ENCODE measurements at regions not wholly inside any gene's neighbourhood (a gene's known extent, or its start where the extent isn't known, plus 50 kb on each side); places are given as distances from the start of the nearest gene placed in this dataset.

DNA sequence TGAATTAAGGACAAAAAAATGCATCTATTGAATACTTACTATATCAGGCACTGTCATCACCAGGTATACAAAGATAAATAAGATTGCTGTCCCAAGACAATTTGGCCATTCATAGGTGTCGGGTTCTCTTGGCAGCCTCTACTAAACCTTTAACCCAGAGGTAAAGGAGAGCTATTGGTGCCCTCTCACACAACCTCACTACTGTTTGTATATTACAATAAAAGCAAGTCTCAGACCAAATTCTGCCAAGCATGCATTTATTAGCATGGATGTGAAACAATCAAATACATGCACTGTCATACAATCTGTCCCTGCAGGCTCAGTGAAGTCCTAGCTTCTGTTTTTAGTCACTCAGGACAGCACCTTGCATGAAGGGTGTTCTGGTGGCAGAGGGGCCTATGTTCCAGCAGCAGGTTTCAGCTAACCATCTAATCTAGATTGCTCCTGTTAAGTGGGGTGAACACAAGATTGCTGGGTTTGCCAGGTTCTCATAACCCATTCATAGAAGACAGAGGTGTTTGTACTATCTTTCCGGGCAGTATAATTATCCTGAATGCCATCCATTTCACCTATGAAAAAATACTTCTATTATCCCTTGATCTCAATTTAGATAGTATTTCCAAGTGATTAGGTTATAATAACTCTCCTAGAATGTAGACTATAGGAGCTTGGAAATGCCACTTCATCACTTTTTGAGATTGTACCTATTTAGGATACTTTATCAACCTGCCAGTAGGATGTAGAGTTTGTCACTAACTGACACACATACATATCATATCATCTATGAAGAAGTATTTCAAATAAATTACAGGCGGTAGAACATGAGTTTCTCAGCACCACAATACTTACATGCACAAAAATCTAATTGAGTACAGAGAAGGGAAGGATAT, 254.0 kb upstream of the KRR1 start:
- Histone ChIP-seq H3K27ac (no peak overlapping the region), H3K27me3 (no peaks in the 10 kb centered on the region), H3K4me1 (no peaks in the 10 kb centered on the region), H3K36me3 (no peaks in the 10 kb centered on the region), H3K9me3 (no peaks in the 10 kb centered on the region), H3K4me3 (no peak overlapping the region)
- TF ChIP-seq, protein P1, sequence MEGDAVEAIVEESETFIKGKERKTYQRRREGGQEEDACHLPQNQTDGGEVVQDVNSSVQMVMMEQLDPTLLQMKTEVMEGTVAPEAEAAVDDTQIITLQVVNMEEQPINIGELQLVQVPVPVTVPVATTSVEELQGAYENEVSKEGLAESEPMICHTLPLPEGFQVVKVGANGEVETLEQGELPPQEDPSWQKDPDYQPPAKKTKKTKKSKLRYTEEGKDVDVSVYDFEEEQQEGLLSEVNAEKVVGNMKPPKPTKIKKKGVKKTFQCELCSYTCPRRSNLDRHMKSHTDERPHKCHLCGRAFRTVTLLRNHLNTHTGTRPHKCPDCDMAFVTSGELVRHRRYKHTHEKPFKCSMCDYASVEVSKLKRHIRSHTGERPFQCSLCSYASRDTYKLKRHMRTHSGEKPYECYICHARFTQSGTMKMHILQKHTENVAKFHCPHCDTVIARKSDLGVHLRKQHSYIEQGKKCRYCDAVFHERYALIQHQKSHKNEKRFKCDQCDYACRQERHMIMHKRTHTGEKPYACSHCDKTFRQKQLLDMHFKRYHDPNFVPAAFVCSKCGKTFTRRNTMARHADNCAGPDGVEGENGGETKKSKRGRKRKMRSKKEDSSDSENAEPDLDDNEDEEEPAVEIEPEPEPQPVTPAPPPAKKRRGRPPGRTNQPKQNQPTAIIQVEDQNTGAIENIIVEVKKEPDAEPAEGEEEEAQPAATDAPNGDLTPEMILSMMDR (IDR thresholded peaks at IDR 0.05), result no peak
- TF ChIP-seq POLR2A (IDR thresholded peaks at IDR 0.05) (no peak), POLR2AphosphoS5 (IDR thresholded peaks at IDR 0.05) (no peak)
- intact Hi-C loops (cut with DNase I; ENCODE audit: low total_unique reads), result no loop called here
- no peak for DNase-seq (ENCODE audit: low spot score in 2 of 2)

DNA sequence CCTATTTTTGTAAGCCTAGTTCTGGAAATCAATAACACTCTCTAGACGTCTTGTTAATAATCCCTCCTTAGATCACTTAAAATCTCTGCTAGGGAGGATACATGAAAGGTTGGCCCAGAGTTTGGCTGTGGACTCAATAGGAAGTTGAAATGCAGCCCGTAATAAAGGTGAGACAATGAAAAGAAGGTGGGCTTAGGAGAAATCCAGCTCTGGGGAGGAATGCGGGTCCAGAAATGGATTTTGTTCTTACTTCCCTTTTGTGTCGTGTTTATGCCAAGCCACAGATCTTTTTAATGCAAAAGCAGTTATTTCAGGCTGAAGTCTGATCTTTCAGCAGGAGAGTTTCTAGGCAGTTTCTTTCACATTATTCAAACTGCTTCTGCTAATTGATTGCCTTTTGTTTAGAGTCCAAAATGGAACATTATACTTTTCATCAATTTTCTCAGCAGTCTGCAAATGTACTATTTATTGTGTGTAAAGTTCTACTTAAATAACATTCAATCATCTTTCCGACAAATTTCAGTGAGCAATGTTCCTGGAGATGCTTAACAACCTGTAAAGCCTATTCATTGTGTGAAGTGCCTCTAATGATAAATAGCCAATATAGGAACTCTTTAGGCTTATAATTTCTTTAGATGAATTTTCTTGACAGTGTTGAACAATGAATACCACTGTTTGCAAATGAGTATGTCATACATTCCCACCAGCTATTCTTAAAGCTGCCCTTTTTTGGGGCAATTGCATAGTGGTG, 252.9 kb upstream of the KRR1 start:
- intact Hi-C loops (cut with DNase I; ENCODE audit: low total_unique reads), result no loop called here
- H3K36me3 ChIP-seq, result no peaks in the 10 kb centered on the region
- no peak for DNase-seq (ENCODE audit: low spot score in 2 of 2)
- H3K27me3 ChIP-seq, result no peaks in the 10 kb centered on the region
- no peak overlapping the region for H3K27ac ChIP-seq
- TF ChIP-seq POLR2AphosphoS5 (IDR thresholded peaks at IDR 0.05), result no peak
- TF ChIP-seq, protein P1 (IDR thresholded peaks at IDR 0.05), result no peak
- TF ChIP-seq POLR2A (IDR thresholded peaks at IDR 0.05), result no peak
- H3K9me3 ChIP-seq, result no peaks in the 10 kb centered on the region
- no peaks in the 10 kb centered on the region for H3K4me1 ChIP-seq
- H3K4me3 ChIP-seq, result no peak overlapping the region

- DNase-seq (ENCODE audit: low spot score in 2 of 2), result no peak
- TF ChIP-seq POLR2AphosphoS5 (IDR thresholded peaks at IDR 0.05), result no peak
- no peaks in the 10 kb centered on the region for H3K9me3 ChIP-seq
- intact Hi-C loops (cut with DNase I; ENCODE audit: low total_unique reads), result no loop called here
- no peaks in the 10 kb centered on the region for H3K36me3 ChIP-seq
- H3K4me3 ChIP-seq, result no peak overlapping the region
- no peaks in the 10 kb centered on the region for H3K27me3 ChIP-seq
- H3K4me1 ChIP-seq, result no peaks in the 10 kb centered on the region
- no peak overlapping the region for H3K27ac ChIP-seq
Observed at GRCh38 chr12:75760573-75761294, 249.3 kb upstream of the KRR1 start.

DNA sequence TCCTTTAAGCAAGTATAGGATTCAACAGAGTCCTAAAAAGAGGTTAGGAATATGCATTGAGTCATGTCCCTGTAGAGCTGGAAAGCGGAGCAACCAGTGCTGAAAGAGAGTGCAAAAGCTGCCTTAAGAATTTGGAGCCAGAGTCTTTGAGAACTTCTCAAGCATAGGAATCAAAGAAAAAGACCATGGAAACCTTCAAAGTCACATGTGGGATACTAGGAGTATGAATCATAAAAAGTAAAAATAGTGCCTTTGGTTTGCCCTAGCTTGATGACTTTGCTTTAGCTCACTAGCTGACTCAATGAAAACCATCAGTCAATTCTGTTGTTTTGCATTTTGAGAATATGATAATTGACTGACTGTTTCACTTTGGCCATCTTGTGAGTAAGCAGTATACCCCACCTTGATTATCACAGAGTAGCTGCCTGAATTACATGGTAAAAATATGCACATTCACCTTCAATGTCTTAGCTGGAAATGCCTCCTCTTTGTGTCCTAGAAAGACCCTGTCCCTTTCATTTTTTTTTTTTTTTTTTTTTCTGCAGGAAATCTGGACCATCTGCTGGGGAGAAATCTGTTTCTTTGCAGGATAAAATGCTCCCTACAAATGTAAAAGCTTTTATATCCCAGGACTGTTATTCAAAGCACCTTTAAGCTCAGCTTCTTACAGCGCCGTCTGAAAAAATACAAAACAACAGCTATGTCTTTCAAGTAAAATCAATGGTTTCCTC, 248.6 kb upstream of the KRR1 start:
- Histone ChIP-seq H3K4me1 (no peaks in the 10 kb centered on the region), H3K27me3 (no peaks in the 10 kb centered on the region), H3K9me3 (no peaks in the 10 kb centered on the region), H3K36me3 (no peaks in the 10 kb centered on the region), H3K27ac (no peak overlapping the region), H3K4me3 (no peak overlapping the region)
- intact Hi-C loops (cut with DNase I; ENCODE audit: low total_unique reads), result no loop called here
- TF ChIP-seq, protein P1 (IDR thresholded peaks at IDR 0.05), result no peak
- TF ChIP-seq POLR2A (IDR thresholded peaks at IDR 0.05), result no peak
- no peak for TF ChIP-seq POLR2AphosphoS5 (IDR thresholded peaks at IDR 0.05)
- DNase-seq (ENCODE audit: low spot score in 2 of 2), result no peak

DNA sequence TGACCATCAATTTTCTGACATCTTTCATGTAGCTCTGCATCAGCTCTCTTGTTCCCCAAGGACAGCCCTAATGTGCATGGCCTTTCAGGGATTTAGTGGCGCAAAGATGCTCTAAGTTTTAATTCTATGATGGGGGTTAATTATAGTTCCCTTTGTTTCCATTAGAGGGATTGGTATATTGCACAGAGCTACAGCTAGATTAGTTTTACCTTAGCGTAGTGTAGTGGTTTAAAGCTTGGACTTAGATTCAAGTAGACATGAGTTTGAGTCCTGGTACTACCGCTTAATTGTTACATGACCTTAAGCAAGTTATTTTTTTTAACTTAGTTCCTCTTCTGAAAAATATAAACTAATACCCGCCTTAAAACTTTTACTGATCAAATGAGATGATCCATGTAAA, 247.8 kb upstream of the KRR1 start:
- DNase-seq (ENCODE audit: low spot score in 2 of 2), result no peak
- no peak for TF ChIP-seq POLR2A (IDR thresholded peaks at IDR 0.05)
- TF ChIP-seq, protein P1 (IDR thresholded peaks at IDR 0.05), result no peak
- TF ChIP-seq POLR2AphosphoS5 (IDR thresholded peaks at IDR 0.05), result no peak
- intact Hi-C loops (cut with DNase I; ENCODE audit: low total_unique reads), result no loop called here

More for the DNA sequence above, 247.8 kb upstream of the KRR1 start:
- no peaks in the 10 kb centered on the region for H3K4me1 ChIP-seq
- H3K9me3 ChIP-seq, result no peaks in the 10 kb centered on the region
- no peaks in the 10 kb centered on the region for H3K27me3 ChIP-seq
- H3K36me3 ChIP-seq, result no peaks in the 10 kb centered on the region
- H3K4me3 ChIP-seq, result no peak overlapping the region
- no peak overlapping the region for H3K27ac ChIP-seq

Measured in breast epithelium (tissue), 4 donors.